ENCODE measurements at regions not wholly inside any gene's neighbourhood (a gene's known extent, or its start where the extent isn't known, plus 50 kb on each side); places are given as distances from the start of the nearest gene placed in this dataset.

- H3K4me3 ChIP-seq (ENCODE audit: low read depth, low read length), result no peak overlapping the region
- DNase-seq (ENCODE audit: low read depth), result no peak
- TF ChIP-seq CTCF (conservative IDR thresholded peaks at IDR 0.05; ENCODE audit: low read depth, low read length), result no peak
Observed at GRCh38 chr3:164371681-164372080, 706.6 kb downstream of the SI start.

DNA sequence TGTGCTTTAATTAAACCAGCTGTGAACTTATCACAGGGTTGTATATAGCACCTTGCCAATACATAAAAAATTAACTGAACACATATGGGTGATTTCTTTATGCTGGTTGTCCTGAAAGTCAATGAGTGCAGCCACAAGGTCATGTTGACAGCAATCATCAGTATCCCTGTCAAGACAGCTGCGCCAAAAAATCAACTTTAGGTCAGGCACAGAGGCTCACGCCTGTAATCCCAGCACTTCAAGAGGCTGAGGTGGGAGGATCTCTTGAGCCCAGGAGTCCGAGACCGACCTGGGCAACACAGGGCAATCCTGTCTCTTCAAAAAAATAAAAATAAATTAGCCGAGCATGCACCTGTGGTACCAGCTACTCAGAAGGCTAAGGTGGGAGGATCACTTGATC lies 707.3 kb downstream of the SI start:
- H3K4me3 ChIP-seq (ENCODE audit: low read depth, low read length), result no peak overlapping the region
- no peak for DNase-seq (ENCODE audit: low read depth)
- TF ChIP-seq CTCF (conservative IDR thresholded peaks at IDR 0.05; ENCODE audit: low read depth, low read length), result no peak

DNA sequence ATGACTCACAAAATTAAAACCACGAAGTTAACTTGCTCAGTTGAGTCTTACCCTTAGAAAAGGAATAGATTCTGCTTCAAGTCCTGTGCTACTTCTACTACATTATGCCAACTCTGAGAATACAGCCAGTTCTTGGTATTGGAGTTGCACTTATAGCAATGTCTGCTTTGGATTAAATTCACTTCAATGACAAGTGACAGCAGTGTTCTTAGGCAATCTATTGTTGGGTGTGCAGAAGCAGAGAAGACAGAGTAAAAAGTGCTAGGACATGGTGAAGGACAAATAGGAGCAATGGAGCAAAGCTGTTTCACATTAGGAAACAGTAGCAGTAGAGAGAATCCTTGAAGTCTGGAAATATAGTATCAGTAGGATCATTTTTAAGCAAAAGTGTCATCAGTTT lies 713.1 kb downstream of the SI start:
- TF ChIP-seq CTCF (conservative IDR thresholded peaks at IDR 0.05; ENCODE audit: low read depth, low read length), result no peak
- H3K4me3 ChIP-seq (ENCODE audit: low read depth, low read length), result no peak overlapping the region
- DNase-seq (ENCODE audit: low read depth), result no peak

DNA sequence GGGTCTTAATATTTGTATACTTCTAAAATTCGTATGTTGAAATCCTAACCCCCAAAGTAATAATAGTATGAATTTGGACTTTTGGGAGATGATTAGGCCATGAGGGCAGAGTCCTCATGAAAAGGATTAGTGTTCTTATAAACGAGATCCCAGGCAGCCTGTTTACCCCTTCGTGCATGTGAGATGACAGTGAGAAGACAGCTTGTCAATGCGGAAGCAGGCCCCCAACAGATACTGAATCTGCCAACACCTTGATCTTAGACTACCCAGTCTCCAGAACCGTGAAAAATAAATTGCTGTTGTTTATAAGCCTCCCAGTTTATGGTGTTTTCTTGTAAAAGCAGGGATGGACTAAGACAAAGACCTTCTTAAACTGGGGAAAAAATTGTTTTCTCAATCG lies 714.2 kb downstream of the SI start:
- H3K4me3 ChIP-seq (ENCODE audit: low read depth, low read length), result no peak overlapping the region
- TF ChIP-seq CTCF (conservative IDR thresholded peaks at IDR 0.05; ENCODE audit: low read depth, low read length), result no peak
- no peak for DNase-seq (ENCODE audit: low read depth)

DNA sequence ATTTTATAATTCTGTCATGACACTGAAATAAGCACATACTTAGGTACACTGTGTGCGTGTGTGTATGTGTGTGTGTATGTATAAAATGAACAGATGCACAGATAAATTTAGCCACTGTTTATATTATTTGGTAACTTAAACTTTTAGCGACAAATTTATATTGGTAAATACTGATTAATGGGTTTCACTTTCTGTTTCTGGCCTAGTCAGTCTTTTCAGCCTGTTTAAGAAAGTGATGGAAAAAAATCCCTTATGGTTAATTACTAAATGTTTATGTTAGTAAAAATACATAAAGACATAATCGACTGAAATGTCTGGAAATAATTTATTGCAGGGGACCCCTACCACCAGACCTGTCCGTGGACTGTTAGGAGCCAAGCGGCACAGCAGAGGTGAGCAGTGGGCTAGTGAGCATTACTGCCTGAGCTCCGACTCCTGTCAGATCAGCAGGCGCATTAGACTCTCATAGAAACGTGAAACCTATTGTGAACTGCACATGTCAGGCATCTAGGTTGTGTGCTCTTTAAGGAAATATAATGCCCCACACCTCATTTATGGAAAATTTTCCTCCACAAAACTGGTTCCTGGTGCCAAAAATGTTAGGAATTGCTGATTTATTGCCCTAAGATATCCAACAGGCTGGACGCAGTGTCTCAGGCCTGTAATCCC lies 717.4 kb downstream of the SI start:
- no peak for TF ChIP-seq CTCF (conservative IDR thresholded peaks at IDR 0.05; ENCODE audit: low read depth, low read length)
- no peak overlapping the region for H3K4me3 ChIP-seq (ENCODE audit: low read depth, low read length)
- no peak for DNase-seq (ENCODE audit: low read depth)

DNA sequence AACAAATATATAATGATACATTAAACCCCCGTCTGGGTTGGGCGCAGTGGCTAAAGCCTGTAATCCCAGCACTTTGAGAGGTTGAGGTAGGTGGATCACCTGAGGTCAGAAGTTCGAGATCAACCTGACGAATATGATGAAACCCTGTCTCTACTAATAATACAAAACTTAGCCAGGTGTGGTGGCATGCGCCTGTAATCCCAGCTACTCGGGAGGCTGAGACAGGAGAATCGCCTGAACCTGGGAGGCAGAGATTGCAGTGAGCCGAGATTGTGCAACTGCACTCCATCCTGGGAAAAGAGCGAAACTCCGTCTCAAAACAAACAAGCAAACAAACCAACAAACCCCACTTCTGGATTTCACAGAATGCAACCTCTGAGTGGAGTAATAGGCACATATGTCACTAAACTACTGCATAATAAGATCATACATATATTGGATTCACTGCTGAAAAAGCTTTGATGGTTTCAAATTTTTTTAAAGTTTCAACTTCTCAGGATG lies 718.2 kb downstream of the SI start:
- no peak for DNase-seq (ENCODE audit: low read depth)
- H3K4me3 ChIP-seq (ENCODE audit: low read depth, low read length), result no peak overlapping the region
- TF ChIP-seq CTCF (conservative IDR thresholded peaks at IDR 0.05; ENCODE audit: low read depth, low read length), result no peak

DNA sequence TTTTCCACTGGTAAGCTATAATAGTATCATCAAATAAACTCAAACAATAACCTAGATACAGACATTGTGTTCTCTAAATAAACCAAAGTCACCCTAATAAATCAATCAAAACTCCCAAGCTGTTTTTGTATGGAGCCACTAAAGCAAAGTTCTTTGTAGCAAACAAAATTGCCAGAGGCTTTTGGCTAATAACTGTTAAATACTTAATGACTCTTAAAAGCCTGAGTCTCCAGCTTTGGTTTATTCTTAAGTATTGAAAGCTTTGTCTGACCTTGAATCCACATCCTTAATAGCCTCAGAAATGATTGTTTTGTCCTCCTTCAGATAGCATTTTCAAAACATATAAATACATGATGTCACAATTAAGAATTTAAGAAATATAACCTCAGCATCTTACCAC lies 725.3 kb downstream of the SI start:
- no peak for DNase-seq (ENCODE audit: low read depth)
- no peak overlapping the region for H3K4me3 ChIP-seq (ENCODE audit: low read depth, low read length)
- TF ChIP-seq CTCF (conservative IDR thresholded peaks at IDR 0.05; ENCODE audit: low read depth, low read length), result no peak
